ENCODE measurements at regions not wholly inside any gene's neighbourhood (a gene's known extent, or its start where the extent isn't known, plus 50 kb on each side); places are given as distances from the start of the nearest gene placed in this dataset.

DNA sequence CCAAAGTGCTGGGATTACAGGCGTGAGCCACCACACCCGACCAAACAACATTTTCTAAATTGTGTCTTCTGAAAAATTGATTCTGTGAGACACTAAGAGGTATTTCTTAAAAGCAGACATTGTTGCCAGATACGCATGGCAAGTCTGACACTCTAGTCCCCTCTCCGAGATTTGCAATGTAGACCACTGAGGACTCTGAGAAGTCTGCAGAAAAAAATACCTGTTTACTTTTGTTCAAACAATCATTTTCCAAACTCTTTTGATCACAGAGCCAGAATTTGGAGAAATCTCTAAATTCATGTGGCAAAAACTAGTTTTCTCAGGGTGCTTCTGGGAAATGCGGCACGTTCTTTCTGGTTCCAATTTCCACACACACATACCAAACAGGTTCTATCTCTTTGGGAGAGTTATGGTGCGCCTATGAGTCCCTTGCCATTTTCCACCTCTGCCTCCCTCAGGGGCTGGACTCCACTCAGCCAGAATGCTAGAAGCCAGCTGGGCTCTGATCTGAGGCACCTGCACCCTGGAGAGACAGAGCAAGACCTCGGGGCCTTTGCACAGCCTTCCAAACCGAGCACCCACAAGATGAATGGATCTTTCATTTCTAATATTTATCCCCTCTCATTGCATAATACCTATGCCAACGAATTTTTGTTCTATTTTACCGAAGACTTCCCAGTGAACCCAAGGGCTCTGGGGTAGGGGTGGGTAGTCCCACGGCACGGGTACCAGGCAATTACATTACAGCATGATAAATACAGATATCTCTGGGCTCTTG lies 152.7 kb downstream of the MYCN start:
- TF ChIP-seq CTCF (IDR thresholded peaks at IDR 0.05) (no peak), POLR2AphosphoS5 (IDR thresholded peaks at IDR 0.05; ENCODE audit: insufficient read depth in 1 of 2, low read depth in 1 of 2) (no peak)
